Activated T-cell treated with anti-CD3 and anti-CD28 coated beads, Interleukin-2, amount 50 U/mL, for 24 hours (primary cell): ENCODE measurements at regions not wholly inside any gene's neighbourhood (a gene's known extent, or its start where the extent isn't known, plus 50 kb on each side); places are given as distances from the start of the nearest gene placed in this dataset.

Source experiments
- DNase-seq: peaks from one replicate; pipeline ENCODE4 v3.0.0-alpha.2; 2020
- H3K27ac Mint-ChIP-seq: 2 replicates; pipeline ENCODE4 v1.8.0; 2020; ENCODE audit warnings: mild to moderate bottlenecking, mixed read lengths
- H3K27me3 Mint-ChIP-seq: 2 replicates; pipeline ENCODE4 v1.8.0; 2020; ENCODE audit warnings: mixed read lengths
- H3K36me3 Mint-ChIP-seq: 2 replicates; pipeline ENCODE4 v1.8.0; 2020; ENCODE audit warnings: low read depth, mixed read lengths
- H3K4me1 Mint-ChIP-seq: 2 replicates; pipeline ENCODE4 v1.8.0; 2020; ENCODE audit warnings: low read depth, mixed read lengths
- H3K4me3 Mint-ChIP-seq: 2 replicates; pipeline ENCODE4 v1.8.0; 2020; ENCODE audit warnings: mild to moderate bottlenecking, moderate library complexity, mixed read lengths
- H3K9me3 Mint-ChIP-seq: 2 replicates; pipeline ENCODE4 v1.8.0; 2020; ENCODE audit warnings: mixed read lengths

DNA sequence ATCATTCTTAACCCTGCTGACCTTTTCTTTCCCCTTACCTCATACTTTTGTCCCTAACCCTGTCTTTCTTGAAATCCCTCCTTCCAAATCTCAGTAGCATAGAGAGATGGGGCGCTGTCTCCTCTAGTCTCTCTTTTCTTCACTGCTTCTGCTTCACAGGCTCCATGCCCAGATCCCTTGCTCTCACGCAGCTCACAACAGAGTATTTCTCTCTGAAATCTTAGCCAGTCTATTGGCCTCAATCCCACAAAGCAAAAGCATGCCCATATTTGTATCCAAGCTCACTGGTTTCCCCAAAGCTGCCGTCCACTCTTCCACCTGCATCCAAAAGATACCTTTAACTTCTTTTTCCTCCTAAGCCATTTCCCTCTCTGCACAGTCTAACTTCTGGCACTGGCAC, 526.8 kb downstream of the PLXDC2 start:
- H3K4me1 Mint-ChIP-seq: no peaks in the 10 kb centered on the region

More for the DNA sequence above, 526.8 kb downstream of the PLXDC2 start:
- Mint-ChIP-seq H3K9me3 (peaks cover 12% of the 10 kb centered on the region), H3K27ac (no peak overlapping the region), H3K36me3 (no peaks in the 10 kb centered on the region), H3K27me3 (no peaks in the 10 kb centered on the region), H3K4me3 (no peak overlapping the region)
- no peak for DNase-seq
